ENCODE measurements at regions not wholly inside any gene's neighbourhood (a gene's known extent, or its start where the extent isn't known, plus 50 kb on each side); places are given as distances from the start of the nearest gene placed in this dataset.

DNA sequence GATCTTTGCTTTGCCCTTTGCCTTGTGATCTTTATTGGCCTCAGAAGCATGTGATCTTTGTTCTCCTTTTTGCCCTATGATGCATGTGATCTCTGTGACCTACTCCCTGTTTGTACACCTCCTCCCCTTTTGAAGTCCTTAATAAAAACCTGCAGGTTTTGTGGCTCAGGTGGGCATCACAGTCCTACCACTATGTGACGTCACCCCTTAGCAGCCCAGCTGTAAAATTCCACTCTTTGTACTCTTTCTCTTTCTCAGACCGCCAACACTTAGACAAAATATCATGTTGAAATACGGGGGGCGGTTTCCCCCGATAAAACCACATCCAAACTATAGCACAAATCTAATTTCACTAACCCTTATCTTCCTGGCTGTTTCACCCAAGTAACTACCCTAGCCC is 76.7 kb upstream of the RAPGEF4 start:
- no peak for DNase-seq (ENCODE audit: low read depth in 1 of 2, low spot score in 1 of 2)

DNA sequence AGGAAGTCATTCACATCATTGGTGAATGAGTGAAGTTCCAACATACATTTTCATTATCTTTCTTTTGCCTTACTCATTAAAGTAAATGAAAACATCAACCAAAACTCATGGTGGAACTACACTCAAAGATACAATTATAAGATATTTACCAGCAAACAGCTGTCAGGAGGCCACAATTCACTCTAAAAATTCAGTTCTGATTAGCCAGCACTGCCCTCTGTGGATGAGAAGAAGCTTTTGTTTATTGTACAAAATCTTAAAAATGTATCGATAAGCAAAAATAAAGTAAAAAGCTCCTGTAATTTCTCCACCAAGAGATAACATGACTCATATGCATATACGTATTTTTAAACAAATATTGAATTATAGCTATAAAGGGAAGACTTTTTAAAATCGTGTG is 73.5 kb upstream of the RAPGEF4 start:
- DNase-seq (ENCODE audit: low read depth in 1 of 2, low spot score in 1 of 2) = no peak

DNA sequence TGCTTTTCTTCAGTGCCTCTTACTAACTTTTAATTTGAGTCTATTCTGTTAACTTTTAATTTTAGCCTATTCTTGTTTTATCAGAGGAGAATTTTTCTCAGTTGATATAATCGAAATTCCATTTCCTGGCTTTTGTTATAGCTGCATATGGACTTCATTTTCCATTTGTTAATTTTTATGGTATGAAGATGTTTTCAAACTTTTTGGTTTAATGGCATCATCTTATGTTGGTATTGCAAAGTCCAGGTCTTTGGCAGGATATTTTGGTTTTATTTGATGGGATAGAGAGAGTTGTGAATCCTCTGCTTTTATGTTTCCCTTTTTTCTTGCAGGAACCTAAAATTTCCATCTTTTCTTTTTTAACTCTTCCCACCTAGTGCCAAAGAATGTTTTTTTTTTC is 70.9 kb upstream of the RAPGEF4 start:
- no peak for DNase-seq (ENCODE audit: low read depth in 1 of 2, low spot score in 1 of 2)

GRCh38 chr2:172667581-172668325 is 67.9 kb upstream of the RAPGEF4 start:
- no peak for DNase-seq (ENCODE audit: low read depth in 1 of 2, low spot score in 1 of 2)

GRCh38 chr2:172671501-172671900 is 64.1 kb upstream of the RAPGEF4 start:
- DNase-seq (ENCODE audit: low read depth in 1 of 2, low spot score in 1 of 2) = no peak

DNA sequence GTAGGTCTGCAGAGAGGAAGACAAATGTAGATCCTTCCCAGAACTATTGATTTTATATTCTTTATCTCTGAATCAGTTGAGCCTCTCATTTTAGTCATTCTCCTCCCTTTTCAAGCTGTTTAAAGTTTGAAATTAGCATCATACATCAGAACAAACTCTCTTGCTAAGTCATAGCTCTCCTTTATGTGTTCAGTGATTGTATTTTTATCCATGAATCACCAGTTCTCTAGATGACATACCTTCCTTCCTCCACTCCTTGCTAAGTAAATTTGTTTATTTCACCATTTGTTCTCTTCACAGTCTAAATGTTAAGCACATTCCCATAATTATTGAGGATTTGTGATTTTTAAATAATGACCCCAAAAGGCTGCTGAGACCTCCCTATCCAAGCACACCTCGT is 63.5 kb upstream of the RAPGEF4 start:
- no peak for DNase-seq (ENCODE audit: low read depth in 1 of 2, low spot score in 1 of 2)

DNA sequence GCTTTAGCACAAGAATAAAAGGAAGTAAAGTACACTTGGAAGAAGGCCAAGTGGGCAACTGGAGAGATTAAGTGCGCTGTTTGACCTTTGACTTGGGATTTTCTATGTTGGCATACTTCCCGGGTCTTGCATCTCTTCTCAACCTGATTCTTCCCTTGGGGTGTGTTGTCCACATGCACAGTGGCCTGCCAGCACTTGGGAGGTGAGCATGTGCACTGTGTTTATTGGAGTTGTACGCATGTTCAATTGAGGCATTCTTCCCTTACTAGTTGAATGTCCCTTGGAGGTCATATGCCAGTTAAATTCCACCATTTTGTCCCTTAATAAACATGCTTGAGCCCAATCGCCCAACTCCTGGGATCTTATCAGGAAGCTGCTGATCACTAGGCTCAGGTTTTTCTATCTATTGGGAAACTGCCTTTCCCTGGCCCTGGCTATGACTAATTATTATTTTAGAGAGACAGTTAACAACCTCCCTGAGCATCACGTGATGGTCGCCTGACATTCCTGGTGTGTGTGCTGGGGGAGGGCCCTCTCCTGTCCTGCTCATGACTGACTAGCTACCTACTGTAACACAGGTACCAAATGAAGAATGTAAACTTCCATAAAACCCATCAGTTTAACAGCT is 62.5 kb upstream of the RAPGEF4 start:
- no peak for DNase-seq (ENCODE audit: low read depth in 1 of 2, low spot score in 1 of 2)

DNA sequence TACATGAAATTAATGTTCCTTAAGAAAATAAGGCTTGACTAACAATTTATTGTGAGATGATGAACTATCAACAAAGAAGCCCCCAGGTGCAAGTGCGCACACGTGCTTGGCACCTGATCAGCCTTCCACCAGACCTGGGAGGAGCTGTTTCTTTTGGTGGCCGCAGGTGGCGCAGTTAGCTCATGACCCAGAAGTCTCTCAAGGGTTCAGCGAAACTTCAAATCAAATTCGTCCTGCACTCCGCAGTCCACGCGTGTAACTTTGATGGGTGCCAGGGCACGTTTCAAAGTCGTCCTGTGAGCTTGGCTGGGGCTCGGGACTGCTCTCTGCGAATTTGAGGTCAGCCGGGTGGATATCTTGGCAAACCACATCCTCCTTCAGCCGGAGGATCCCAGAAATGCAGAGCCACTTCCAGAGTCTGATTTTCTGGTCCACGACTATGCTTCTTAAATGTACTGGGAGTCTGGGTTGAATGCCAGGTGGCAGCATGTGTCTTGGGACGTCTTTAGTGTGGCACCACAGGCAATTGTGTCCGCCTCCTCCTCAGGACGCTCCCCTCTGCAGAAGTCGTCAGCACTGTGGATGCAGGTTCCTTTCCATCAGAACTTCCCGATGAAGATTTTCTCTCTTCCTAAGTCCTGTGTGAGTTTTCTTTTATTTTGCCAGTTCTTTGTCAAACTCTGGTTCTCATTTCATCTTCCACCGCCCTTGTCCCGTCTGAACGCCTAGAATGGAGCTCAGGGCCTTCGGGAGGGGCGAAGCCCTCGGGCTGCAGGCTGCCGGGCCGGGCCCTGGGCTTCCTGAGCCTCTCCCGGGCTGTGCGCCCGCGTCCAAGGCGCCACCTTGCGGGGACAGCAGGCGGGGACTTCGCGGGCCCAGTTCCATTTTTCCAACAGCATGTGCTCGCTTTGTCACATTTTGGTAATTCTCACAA is 61.3 kb upstream of the RAPGEF4 start:
- peak in 1 of 2 donors; percentile 35 for DNase-seq (ENCODE audit: low read depth in 1 of 2, low spot score in 1 of 2)

- no peak for DNase-seq (ENCODE audit: low read depth in 1 of 2, low spot score in 1 of 2)
Observed at GRCh38 chr2:172674968-172675303, 60.7 kb upstream of the RAPGEF4 start.

DNA sequence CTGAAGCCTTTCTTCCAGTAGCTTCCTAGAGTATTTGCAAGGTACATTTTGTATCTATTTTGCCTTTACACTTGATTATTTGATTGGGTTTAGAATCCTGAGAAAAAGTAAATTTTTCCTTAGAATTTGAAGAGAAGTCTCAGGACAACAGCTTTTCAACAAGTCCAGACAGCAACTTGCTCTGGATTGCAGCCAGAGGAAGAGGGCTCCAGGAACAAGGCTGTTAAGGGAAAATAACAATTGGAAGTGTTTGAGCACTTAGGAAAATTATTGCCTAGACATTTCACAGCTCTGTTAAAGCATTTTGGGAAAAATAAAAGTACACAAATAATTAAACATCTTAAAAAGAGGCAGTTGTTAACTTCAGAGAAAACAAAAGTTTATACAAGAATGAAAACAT is 58.3 kb upstream of the RAPGEF4 start:
- no peak for DNase-seq (ENCODE audit: low read depth in 1 of 2, low spot score in 1 of 2)

GRCh38 chr2:172680436-172681068 is 55.1 kb upstream of the RAPGEF4 start:
- no peak for DNase-seq (ENCODE audit: low read depth in 1 of 2, low spot score in 1 of 2)

GRCh38 chr2:172685467-172685866 is 50.2 kb upstream of the RAPGEF4 start:
- no peak for DNase-seq (ENCODE audit: low read depth in 1 of 2, low spot score in 1 of 2)
